Natural killer cell (primary cell): ENCODE measurements at regions not wholly inside any gene's neighbourhood (a gene's known extent, or its start where the extent isn't known, plus 50 kb on each side); places are given as distances from the start of the nearest gene placed in this dataset.

Source experiments
- ATAC-seq, 3 donors: fragments of 150-1000 bp in 2 of 3; fragments of 200-7000 bp in 1 of 3; cut with Tn5 transposase; 1 replicate in 1 of 3; 2 replicates in 2 of 3; pipeline ENCODE4 v1.10.0; 2021; ENCODE audit warnings: mild to moderate bottlenecking in 2 of 3, moderate library complexity in 2 of 3
- DNase-seq, 2 donors: peaks; one replicate each; pipeline versions ENCODE4 v3.0.0 to v3.0.0-alpha.2; 2013 to 2021; ENCODE audit warnings: mixed read lengths in 1 of 2
- H3K27ac ChIP-seq: one replicate; pipeline ENCODE4 v1.5.1; 2013; ENCODE audit warnings: mild to moderate bottlenecking, low read length
- H3K27me3 ChIP-seq: one replicate; pipeline ENCODE4 v1.6.1; 2013; ENCODE audit warnings: low read length; ENCODE audit not compliant: control insufficient read depth, insufficient read depth
- H3K36me3 ChIP-seq: one replicate; pipeline ENCODE4 v1.6.1; 2013; ENCODE audit warnings: low read length; ENCODE audit not compliant: control insufficient read depth, insufficient read depth
- H3K4me1 ChIP-seq: one replicate; pipeline ENCODE4 v1.6.1; 2013; ENCODE audit warnings: low read length; ENCODE audit not compliant: control insufficient read depth, insufficient read depth
- H3K4me3 ChIP-seq: one replicate; pipeline ENCODE4 v1.5.1; 2013; ENCODE audit warnings: low read length
- H3K9me3 ChIP-seq: one replicate; pipeline ENCODE4 v1.6.1; 2013; ENCODE audit warnings: low read length; ENCODE audit not compliant: control insufficient read depth, insufficient read depth
- H3K27ac Mint-ChIP-seq, 2 donors: one replicate each; pipeline ENCODE4 v1.8.0; 2022; ENCODE audit warnings: mild to moderate bottlenecking in 2 of 2, mixed read lengths in 2 of 2, moderate library complexity in 1 of 2
- H3K27me3 Mint-ChIP-seq, 2 donors: one replicate each; pipeline ENCODE4 v1.8.0; 2022; ENCODE audit warnings: low read depth in 2 of 2, mixed read lengths in 2 of 2
- H3K36me3 Mint-ChIP-seq: one replicate; pipeline ENCODE4 v1.8.0; 2022; ENCODE audit warnings: mixed read lengths
- H3K4me1 Mint-ChIP-seq, 2 donors: one replicate each; pipeline ENCODE4 v1.8.0; 2022; ENCODE audit warnings: mixed read lengths in 2 of 2
- H3K4me3 Mint-ChIP-seq: one replicate; pipeline ENCODE4 v1.8.0; 2022; ENCODE audit warnings: mild to moderate bottlenecking, moderate library complexity, mixed read lengths
- H3K9me3 Mint-ChIP-seq, 2 donors: one replicate each; pipeline ENCODE4 v1.8.0; 2022; ENCODE audit warnings: mixed read lengths in 2 of 2
- CTCF ChIP-seq: fragments of 200-600 bp; IDR thresholded peaks from one replicate; pipeline ENCODE4 v1.8.0; 2022; ENCODE audit warnings: antibody characterized with exemption
- WGBS: methylation state at CpG from one replicate; pipeline ENCODE4 v1.1.7; 2013; ENCODE audit warnings: missing lambda C conversion rate; ENCODE audit not compliant: insufficient coverage; 5-methylcytosine and 5-hydroxymethylcytosine counted together
- intact Hi-C: fragments of 100-400 bp; cut with micrococcal nuclease; formaldehyde crosslinking; loops from one replicate; pipeline ENCODE4 v1.14.2; 2022

- intact Hi-C loops: no loop called here
- no peak overlapping the region for H3K4me3 Mint-ChIP-seq
- TF ChIP-seq CTCF: no peak
- no peaks in the 10 kb centered on the region for H3K27me3 ChIP-seq
- WGBS: 77% methylated on average over 5 of the region's 5 CpGs
- H3K4me1 Mint-ChIP-seq: no peaks in the 10 kb centered on the region
- no peak overlapping the region for H3K4me3 ChIP-seq
- H3K9me3 ChIP-seq: no peaks in the 10 kb centered on the region
- DNase-seq (no peak), ATAC-seq (no peak)
- no peaks in the 10 kb centered on the region for H3K36me3 ChIP-seq
- H3K9me3 Mint-ChIP-seq: no peaks in the 10 kb centered on the region
- peaks cover 20 to 29% of the 10 kb centered on the region in 2 donors for H3K27me3 Mint-ChIP-seq
- no peak overlapping the region for H3K27ac Mint-ChIP-seq
- no peak overlapping the region for H3K27ac ChIP-seq
- no peaks in the 10 kb centered on the region for H3K4me1 ChIP-seq
- no peaks in the 10 kb centered on the region for H3K36me3 Mint-ChIP-seq
These were observed 237.5 kb downstream of the MIAT start for GRCh38 chr22:26894766-26895485.

DNA sequence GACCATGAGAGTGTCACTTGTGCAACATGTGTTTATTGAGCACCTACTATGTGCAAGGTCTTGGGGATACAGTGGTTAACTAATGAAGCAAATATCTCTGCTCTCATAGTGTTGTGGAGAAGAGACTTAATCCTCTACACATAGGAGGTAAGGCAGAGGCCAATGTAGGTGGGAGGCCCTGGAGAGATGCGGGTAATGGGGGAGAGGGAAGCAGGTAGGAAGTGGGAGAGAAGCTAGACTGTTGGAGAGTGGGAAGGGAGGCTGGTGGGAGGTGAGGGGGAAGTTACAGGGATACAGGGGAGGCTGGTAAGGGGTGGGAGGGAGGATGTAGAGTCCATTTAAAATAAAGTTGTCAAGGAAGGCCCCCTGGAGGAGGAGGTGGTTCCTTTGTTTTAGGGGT, 240.0 kb downstream of the MIAT start:
- Histone ChIP-seq H3K36me3 (no peaks in the 10 kb centered on the region), H3K27me3 (no peaks in the 10 kb centered on the region), H3K4me3 (no peak overlapping the region), H3K4me1 (no peaks in the 10 kb centered on the region), H3K27ac (no peak overlapping the region), H3K9me3 (no peaks in the 10 kb centered on the region)
- no peaks in the 10 kb centered on the region for H3K4me1 Mint-ChIP-seq
- H3K27me3 Mint-ChIP-seq: peaks cover 21 to 24% of the 10 kb centered on the region in 2 donors
- DNase-seq (no peak), ATAC-seq (no peak)
- TF ChIP-seq CTCF: no peak
- intact Hi-C loops: no loop called here
- no peaks in the 10 kb centered on the region for H3K36me3 Mint-ChIP-seq
- no peaks in the 10 kb centered on the region for H3K9me3 Mint-ChIP-seq
- 90% methylated on average over 1 of the region's 1 CpG for WGBS
- no peak overlapping the region for H3K27ac Mint-ChIP-seq
- no peak overlapping the region for H3K4me3 Mint-ChIP-seq

- Histone ChIP-seq H3K4me1 (peaks cover 6% of the 10 kb centered on the region), H3K27me3 (no peaks in the 10 kb centered on the region), H3K27ac (no peak overlapping the region), H3K4me3 (no peak overlapping the region), H3K36me3 (no peaks in the 10 kb centered on the region), H3K9me3 (no peaks in the 10 kb centered on the region)
- no peak overlapping the region for H3K27ac Mint-ChIP-seq
- H3K4me1 Mint-ChIP-seq: peaks cover 14 to 17% of the 10 kb centered on the region in 2 donors
- ATAC-seq (no peak), DNase-seq (no peak)
- no peaks in the 10 kb centered on the region for H3K36me3 Mint-ChIP-seq
- no peaks in the 10 kb centered on the region for H3K9me3 Mint-ChIP-seq
- H3K4me3 Mint-ChIP-seq: no peak overlapping the region
- WGBS: 89% methylated on average over 8 of the region's 8 CpGs
- no peak for TF ChIP-seq CTCF
- intact Hi-C loops: no loop called here
- peaks cover 15 to 27% of the 10 kb centered on the region in 2 donors for H3K27me3 Mint-ChIP-seq
These were observed 241.7 kb downstream of the MIAT start for GRCh38 chr22:26898946-26899605.
